HL-60/S4 treated with phorbol 12-myristate 13-acetate at 8.2 ng/mL for 4 days and 3 days (cell line): ENCODE measurements at regions not wholly inside any gene's neighbourhood (a gene's known extent, or its start where the extent isn't known, plus 50 kb on each side); places are given as distances from the start of the nearest gene placed in this dataset.

ENCODE experiments used
- in situ Hi-C: fragments of 300-500 bp; cut with MboI; formaldehyde crosslinking; loops from 2 replicates; pipeline ENCODE4 v1.15.0; 2022; ENCODE audit warnings: low sequenced_read_pairs

GRCh38 chr11:13103962-13104554, 94.9 kb downstream of the RASSF10 start:
- in situ Hi-C loops = no loop called here

- in situ Hi-C loops = no loop called here
These were observed 95.6 kb downstream of the RASSF10 start for GRCh38 chr11:13104619-13105236.

GRCh38 chr11:13105237-13105844, 96.2 kb downstream of the RASSF10 start:
- in situ Hi-C loops = no loop called here

GRCh38 chr11:13107544-13108044, 98.5 kb downstream of the RASSF10 start:
- in situ Hi-C loops = no loop called here

GRCh38 chr11:13108416-13108815, 99.3 kb downstream of the RASSF10 start:
- in situ Hi-C loops = no loop called here

- in situ Hi-C loops = no loop called here
These were observed 100.5 kb downstream of the RASSF10 start for GRCh38 chr11:13109616-13110015.

GRCh38 chr11:13110145-13110544, 101.0 kb downstream of the RASSF10 start:
- in situ Hi-C loops = no loop called here

GRCh38 chr11:13110929-13111812, 102.1 kb downstream of the RASSF10 start:
- in situ Hi-C loops = no loop called here

GRCh38 chr11:13111813-13112130, 102.7 kb downstream of the RASSF10 start:
- in situ Hi-C loops = no loop called here

- in situ Hi-C loops = no loop called here
These were observed 105.7 kb downstream of the RASSF10 start for GRCh38 chr11:13114566-13115379.

GRCh38 chr11:13115380-13115675, 106.2 kb downstream of the RASSF10 start:
- in situ Hi-C loops = no loop called here

- in situ Hi-C loops = no loop called here
These were observed 107.4 kb downstream of the RASSF10 start for GRCh38 chr11:13116491-13116890.

GRCh38 chr11:13117344-13117743, 108.2 kb downstream of the RASSF10 start:
- in situ Hi-C loops = no loop called here

GRCh38 chr11:13118194-13118593, 109.1 kb downstream of the RASSF10 start:
- in situ Hi-C loops = no loop called here

GRCh38 chr11:13118650-13119049, 109.5 kb downstream of the RASSF10 start:
- in situ Hi-C loops = no loop called here

GRCh38 chr11:13119361-13119760, 110.2 kb downstream of the RASSF10 start:
- in situ Hi-C loops = no loop called here

- in situ Hi-C loops = no loop called here
These were observed 110.9 kb downstream of the RASSF10 start for GRCh38 chr11:13119941-13120520.

GRCh38 chr11:13120691-13121090, 111.6 kb downstream of the RASSF10 start:
- in situ Hi-C loops = no loop called here

- in situ Hi-C loops = no loop called here
These were observed 117.3 kb downstream of the RASSF10 start for GRCh38 chr11:13126430-13126829.

- in situ Hi-C loops = no loop called here
These were observed 118.0 kb downstream of the RASSF10 start for GRCh38 chr11:13127161-13127560.
